H9 (cell line): ENCODE measurements at regions not wholly inside any gene's neighbourhood (a gene's known extent, or its start where the extent isn't known, plus 50 kb on each side); places are given as distances from the start of the nearest gene placed in this dataset.

ENCODE experiments used
- DNase-seq: peaks from one replicate; pipeline ENCODE4 v3.0.0-alpha.2; 2017
- H2AFZ ChIP-seq: one replicate; pipeline ENCODE4 v1.6.1; 2013; ENCODE audit warnings: mild to moderate bottlenecking, low read length, control low read depth, moderate library complexity
- H2AK5ac ChIP-seq: 2 replicates; pipeline ENCODE4 v1.6.1; 2013; ENCODE audit warnings: low read length, control low read depth, mixed read lengths; ENCODE audit not compliant: insufficient read length
- H2BK120ac ChIP-seq: one replicate; pipeline ENCODE4 v1.6.1; 2013; ENCODE audit warnings: low read depth, mild to moderate bottlenecking, low read length, control low read depth, inconsistent platforms; ENCODE audit not compliant: poor library complexity, severe bottlenecking
- H2BK12ac ChIP-seq: 2 replicates; pipeline ENCODE4 v1.6.1; 2013; ENCODE audit warnings: low read length, control low read depth, mixed read lengths, low read depth; ENCODE audit not compliant: insufficient read length
- H2BK15ac ChIP-seq: 2 replicates; pipeline ENCODE4 v1.6.1; 2013; ENCODE audit warnings: low read depth, low read length, control low read depth
- H2BK20ac ChIP-seq: one replicate; pipeline ENCODE4 v1.6.1; 2013; ENCODE audit warnings: low read depth, mild to moderate bottlenecking, low read length, control low read depth, inconsistent platforms; ENCODE audit not compliant: poor library complexity, severe bottlenecking
- H2BK5ac ChIP-seq: 2 replicates; pipeline ENCODE4 v1.6.1; 2013; ENCODE audit warnings: low read length, control low read depth, mixed read lengths; ENCODE audit not compliant: insufficient read length
- H3K14ac ChIP-seq: 2 replicates; pipeline ENCODE4 v1.6.1; 2013; ENCODE audit warnings: low read length, control low read depth; ENCODE audit not compliant: insufficient read depth
- H3K18ac ChIP-seq: 2 replicates; pipeline ENCODE4 v1.6.1; 2013; ENCODE audit warnings: low read depth, mild to moderate bottlenecking, mixed read lengths, low read length, control low read depth; ENCODE audit not compliant: insufficient read length
- H3K23ac ChIP-seq: 2 replicates; pipeline ENCODE4 v1.6.1; 2013; ENCODE audit warnings: low read length, control low read depth, mixed read lengths, low read depth; ENCODE audit not compliant: insufficient read length
- H3K23me2 ChIP-seq: 2 replicates; pipeline ENCODE4 v1.6.1; 2013; ENCODE audit warnings: low read depth, mild to moderate bottlenecking, mixed read lengths, low read length, control low read depth; ENCODE audit not compliant: insufficient read length, poor library complexity, severe bottlenecking
- H3K27ac ChIP-seq: 2 replicates; pipeline ENCODE4 v1.5.1; 2013; ENCODE audit warnings: low read length, control low read depth, mixed read lengths, low read depth; ENCODE audit not compliant: insufficient read length
- H3K27me3 ChIP-seq: 2 replicates; pipeline ENCODE4 v1.6.1; 2013; ENCODE audit warnings: low read length, control low read depth, inconsistent platforms; ENCODE audit not compliant: insufficient read depth
- H3K4ac ChIP-seq: 2 replicates; pipeline ENCODE4 v1.6.1; 2013; ENCODE audit warnings: low read depth, mild to moderate bottlenecking, control low read depth, inconsistent platforms, low read length, moderate library complexity
- H3K4me1 ChIP-seq: 2 replicates; pipeline ENCODE4 v1.6.1; 2013; ENCODE audit warnings: low read length, control low read depth, inconsistent platforms; ENCODE audit not compliant: insufficient read depth
- H3K4me2 ChIP-seq: 2 replicates; pipeline ENCODE4 v1.6.1; 2013; ENCODE audit warnings: low read length, control low read depth, mixed read lengths; ENCODE audit not compliant: insufficient read length, insufficient read depth
- H3K56ac ChIP-seq: 2 replicates; pipeline ENCODE4 v1.6.1; 2013; ENCODE audit warnings: low read depth, mild to moderate bottlenecking, mixed read lengths, low read length, control low read depth; ENCODE audit not compliant: insufficient read length
- H3K79me1 ChIP-seq: 2 replicates; pipeline ENCODE4 v1.6.1; 2013; ENCODE audit warnings: low read depth, mild to moderate bottlenecking, moderate library complexity, low read length, control low read depth, inconsistent platforms; ENCODE audit not compliant: insufficient read depth, poor library complexity, severe bottlenecking
- H3K79me2 ChIP-seq: 2 replicates; pipeline ENCODE4 v1.6.1; 2013; ENCODE audit warnings: low read length, control low read depth, inconsistent platforms; ENCODE audit not compliant: insufficient read depth
- H3K9ac ChIP-seq: 2 replicates; pipeline ENCODE4 v1.6.1; 2013; ENCODE audit warnings: low read length, control low read depth, mixed read lengths; ENCODE audit not compliant: insufficient read length; ENCODE audit errors: extremely low read depth
- H3K9me3 ChIP-seq: one replicate; pipeline ENCODE4 v1.6.1; 2013; ENCODE audit warnings: low read depth, low read length, inconsistent platforms; ENCODE audit not compliant: control insufficient read depth
- H3T11ph ChIP-seq: one replicate; pipeline ENCODE4 v1.6.1; 2013; ENCODE audit warnings: mild to moderate bottlenecking, low read length, control low read depth, inconsistent platforms
- H4K20me1 ChIP-seq: one replicate; pipeline ENCODE4 v1.6.1; 2013; ENCODE audit not compliant: control insufficient read depth, insufficient read length, insufficient read depth
- H4K5ac ChIP-seq: 2 replicates; pipeline ENCODE4 v1.6.1; 2013; ENCODE audit warnings: low read depth, mild to moderate bottlenecking, mixed read lengths, low read length, control low read depth; ENCODE audit not compliant: insufficient read length
- H4K8ac ChIP-seq: replicated peaks from 2 replicates; pipeline ENCODE4 v1.6.1; 2013; ENCODE audit warnings: low read length, control low read depth, mixed read lengths, low read depth; ENCODE audit not compliant: insufficient read length
- H4K91ac ChIP-seq: 2 replicates; pipeline ENCODE4 v1.6.1; 2013; ENCODE audit warnings: low read depth, mild to moderate bottlenecking, moderate library complexity, mixed read lengths, low read length, control low read depth; ENCODE audit not compliant: insufficient read length
- H3K27ac Mint-ChIP-seq, 3 experiments: 2 replicates in 2 of 3; 3 replicates in 1 of 3; pipeline ENCODE4 v1.8.0; 2020 to 2021; ENCODE audit warnings: mixed read lengths in 3 of 3, mild to moderate bottlenecking in 1 of 3, moderate library complexity in 1 of 3
- H3K27me3 Mint-ChIP-seq: 2 replicates; pipeline ENCODE4 v1.8.0; 2021; ENCODE audit warnings: low read depth, mild to moderate bottlenecking, moderate library complexity, mixed read lengths
- H3K36me3 Mint-ChIP-seq, 3 experiments: 2 replicates in 2 of 3; 3 replicates in 1 of 3; pipeline ENCODE4 v1.8.0; 2020 to 2021; ENCODE audit warnings: low read depth in 3 of 3, mixed read lengths in 3 of 3; ENCODE audit not compliant: insufficient read depth in 1 of 3
- H3K4me1 Mint-ChIP-seq, 2 experiments: 2 replicates each; pipeline ENCODE4 v1.8.0; 2020; ENCODE audit warnings: mixed read lengths in 2 of 2
- H3K4me3 Mint-ChIP-seq, 2 experiments: 2 replicates in 1 of 2; 3 replicates in 1 of 2; pipeline ENCODE4 v1.8.0; 2020 to 2021; ENCODE audit warnings: mild to moderate bottlenecking in 2 of 2, mixed read lengths in 2 of 2, moderate library complexity in 1 of 2
- H3K9me3 Mint-ChIP-seq, 2 experiments: 2 replicates in 1 of 2; 3 replicates in 1 of 2; pipeline ENCODE4 v1.8.0; 2020; ENCODE audit warnings: mild to moderate bottlenecking in 2 of 2, mixed read lengths in 2 of 2, moderate library complexity in 1 of 2
- CTCF ChIP-seq: fragments of 200-600 bp; sonication (generic); conservative IDR thresholded peaks from 3 replicates; pipeline ENCODE4 v1.8.0; 2021; ENCODE audit warnings: antibody characterized with exemption, mild to moderate bottlenecking
- WGBS: extraction: QIAGEN DNeasy Blood & Tissue Kit; methylation state at CpG from one replicate; pipeline ENCODE4 v1.1.7; 2013; ENCODE audit warnings: missing lambda C conversion rate, low lambda C conversion rate, mixed read lengths; ENCODE audit not compliant: insufficient read length; ENCODE audit errors: extremely low coverage; 5-methylcytosine and 5-hydroxymethylcytosine counted together

GRCh38 chr1:39130325-39130724 lies 74.2 kb upstream of the MACF1 start:
- TF ChIP-seq CTCF: no peak
- no peaks in the 10 kb centered on the region for H3K27me3 ChIP-seq
- no peak overlapping the region for H2BK12ac ChIP-seq
- H3K27me3 Mint-ChIP-seq: no peaks in the 10 kb centered on the region
- no peak overlapping the region for H3T11ph ChIP-seq
- no peak overlapping the region for H3K23ac ChIP-seq
- no peaks in the 10 kb centered on the region for H3K23me2 ChIP-seq
- no peak overlapping the region for H3K14ac ChIP-seq
- peaks cover 23% of the 10 kb centered on the region for H3K4me1 ChIP-seq
- no peak overlapping the region for H4K5ac ChIP-seq
- peak overlapping the region in 2 of 3 experiments; percentile 30 to 60; a peak in 2 of 7 replicates for H3K27ac Mint-ChIP-seq
- no peak overlapping the region for H2BK5ac ChIP-seq
- peaks cover 19% of the 10 kb centered on the region; the same call in 1 of the 2 replicates for H3K79me2 ChIP-seq
- peaks cover 2% of the 10 kb centered on the region for H4K20me1 ChIP-seq
- H3K4me3 Mint-ChIP-seq: peak overlapping the region in 1 of 2 experiments; percentile 24; a peak in 1 of 5 replicates
- peaks cover 4 to 14% (median 12%) of the 10 kb centered on the region in 3 experiments; a peak in 6 of 7 replicates for H3K36me3 Mint-ChIP-seq
- H3K79me1 ChIP-seq: peaks cover 3% of the 10 kb centered on the region
- no peak overlapping the region for H2BK15ac ChIP-seq
- H2BK20ac ChIP-seq: no peak overlapping the region
- H3K9me3 ChIP-seq: no peaks in the 10 kb centered on the region
- H3K4ac ChIP-seq: no peak overlapping the region
- H4K8ac ChIP-seq: no peak overlapping the region
- WGBS: no CpG with 5 or more reads among the region's 1 CpG
- no peak overlapping the region for H3K4me2 ChIP-seq
- H2BK120ac ChIP-seq: no peak overlapping the region
- no peak overlapping the region for H3K9ac ChIP-seq
- H3K4me1 Mint-ChIP-seq: peaks cover 45 to 61% of the 10 kb centered on the region in 2 experiments
- no peaks in the 10 kb centered on the region for H3K9me3 Mint-ChIP-seq
- no peak overlapping the region for H4K91ac ChIP-seq
- no peak overlapping the region for H3K56ac ChIP-seq
- H2AK5ac ChIP-seq: no peak overlapping the region
- DNase-seq: no peak
- no peak overlapping the region for H3K18ac ChIP-seq
- H3K27ac ChIP-seq: no peak overlapping the region
- no peak overlapping the region for H2AFZ ChIP-seq
